Mucosa of descending colon (tissue), 3 donors: ENCODE measurements at regions not wholly inside any gene's neighbourhood (a gene's known extent, or its start where the extent isn't known, plus 50 kb on each side); places are given as distances from the start of the nearest gene placed in this dataset.

Experiments
- ATAC-seq: fragments of 200-7000 bp; cut with Tn5 transposase; one replicate; pipeline ENCODE4 v1.9.1; 2020; ENCODE audit warnings: mild to moderate bottlenecking, moderate library complexity
- DNase-seq, 3 donors: peaks; one replicate each; pipeline ENCODE4 v3.0.0-alpha.2; 2020
- H3K36me3 ChIP-seq: fragments of 200-600 bp; one replicate; pipeline ENCODE4 v1.8.0; 2021; ENCODE audit warnings: low read depth, mild to moderate bottlenecking
- H3K4me1 ChIP-seq: fragments of 200-600 bp; one replicate; pipeline ENCODE4 v1.8.0; 2021; ENCODE audit warnings: low read depth, mild to moderate bottlenecking
- H3K4me3 ChIP-seq: fragments of 200-600 bp; one replicate; pipeline ENCODE4 v1.8.0; 2021; ENCODE audit warnings: mild to moderate bottlenecking
- H3K9me3 ChIP-seq: fragments of 200-600 bp; one replicate; pipeline ENCODE4 v1.8.0; 2021; ENCODE audit warnings: mild to moderate bottlenecking
- CTCF ChIP-seq: fragments of 200-600 bp; IDR thresholded peaks from one replicate; pipeline ENCODE4 v1.8.0; 2022; ENCODE audit warnings: antibody characterized with exemption, mild to moderate bottlenecking
- intact Hi-C, 2 donors: fragments of 100-400 bp; cut with DNase I in 1 of 2; cut with micrococcal nuclease in 1 of 2; formaldehyde crosslinking; loops; one replicate each; pipeline versions ENCODE4 v1.11.0 to v1.11.1; 2022; cut with DNase I, micrococcal nuclease
- donor health status: DM: no; HTN: no; CAD: no; lungs with moderate emphysema.
- donor health status: DM: no; HTN: no; CAD: no.
- donor health status: DM: no; HTN: yes; CAD: no.

- H3K4me1 ChIP-seq, result no peaks in the 10 kb centered on the region
- H3K4me3 ChIP-seq, result no peak overlapping the region
- no peaks in the 10 kb centered on the region for H3K36me3 ChIP-seq
- no peak for TF ChIP-seq CTCF
- intact Hi-C loops, result no loop called here
- ATAC-seq (no peak), DNase-seq (no peak)
- H3K9me3 ChIP-seq, result no peaks in the 10 kb centered on the region
These were observed 83.6 kb downstream of the CCDC34 start for GRCh38 chr11:27279460-27279859.

GRCh38 chr11:27277843-27278242 lies 85.2 kb downstream of the CCDC34 start:
- intact Hi-C loops, result no loop called here
- H3K36me3 ChIP-seq, result no peaks in the 10 kb centered on the region
- DNase-seq (no peak), ATAC-seq (no peak)
- TF ChIP-seq CTCF, result no peak
- H3K9me3 ChIP-seq, result no peaks in the 10 kb centered on the region
- no peaks in the 10 kb centered on the region for H3K4me1 ChIP-seq
- no peak overlapping the region for H3K4me3 ChIP-seq

GRCh38 chr11:27276141-27276540 lies 86.9 kb downstream of the CCDC34 start:
- H3K4me3 ChIP-seq, result no peak overlapping the region
- ATAC-seq (no peak), DNase-seq (no peak)
- H3K9me3 ChIP-seq, result no peaks in the 10 kb centered on the region
- H3K36me3 ChIP-seq, result no peaks in the 10 kb centered on the region
- intact Hi-C loops, result no loop called here
- no peak for TF ChIP-seq CTCF
- no peaks in the 10 kb centered on the region for H3K4me1 ChIP-seq

- intact Hi-C loops, result no loop called here
- TF ChIP-seq CTCF, result no peak
- Histone ChIP-seq H3K4me3 (no peak overlapping the region), H3K36me3 (no peaks in the 10 kb centered on the region), H3K4me1 (no peaks in the 10 kb centered on the region), H3K9me3 (no peaks in the 10 kb centered on the region)
- DNase-seq (no peak), ATAC-seq (no peak)
These were observed 88.1 kb downstream of the CCDC34 start for GRCh38 chr11:27274854-27275395.

- ATAC-seq (no peak), DNase-seq (no peak)
- H3K36me3 ChIP-seq, result no peaks in the 10 kb centered on the region
- no peak overlapping the region for H3K4me3 ChIP-seq
- H3K4me1 ChIP-seq, result no peaks in the 10 kb centered on the region
- no peaks in the 10 kb centered on the region for H3K9me3 ChIP-seq
- intact Hi-C loops, result no loop called here
- TF ChIP-seq CTCF, result no peak
These were observed 96.9 kb downstream of the CCDC34 start for GRCh38 chr11:27266125-27266524.

- no peak for ATAC-seq
- TF ChIP-seq CTCF, result no peak
- intact Hi-C loops, result no loop called here
- no peaks in the 10 kb centered on the region for H3K4me1 ChIP-seq
- no peak overlapping the region for H3K4me3 ChIP-seq
- H3K9me3 ChIP-seq, result no peaks in the 10 kb centered on the region
- H3K36me3 ChIP-seq, result no peaks in the 10 kb centered on the region
- no peak for DNase-seq
These were observed 99.0 kb downstream of the CCDC34 start for GRCh38 chr11:27263986-27264385.
